ENCODE measurements at regions not wholly inside any gene's neighbourhood (a gene's known extent, or its start where the extent isn't known, plus 50 kb on each side); places are given as distances from the start of the nearest gene placed in this dataset.
A peak's percentile ranks its signal among the peaks of the same experiment; 100 is the strongest.
"Not testable (repeated sequence)": the region's sequence is repeated elsewhere in the genome, so short reads cannot be mapped to it uniquely, and the experiment has no call there.

- Mint-ChIP-seq H3K27ac (no peak overlapping the region), H3K36me3 (no peaks in the 10 kb centered on the region), H3K27me3 (ENCODE audit: insufficient read depth, low read depth) (no peaks in the 10 kb centered on the region), H3K9me3 (no peaks in the 10 kb centered on the region), H3K4me1 (no peaks in the 10 kb centered on the region), H3K4me3 (no peak overlapping the region)
- Histone ChIP-seq H3K36me3 (no peaks in the 10 kb centered on the region), H3K9ac (no peak overlapping the region), H3K27ac (no peak overlapping the region), H3K4me1 (no peaks in the 10 kb centered on the region), H3F3A (ENCODE audit: low read depth) (no peaks in the 10 kb centered on the region), H2AFZ (replicated peaks) (peak overlapping the region; percentile 46), H3K9me3 (ENCODE audit: low read depth) (no peaks in the 10 kb centered on the region), H3K79me2 (ENCODE audit: low read depth) (no peaks in the 10 kb centered on the region), H4K20me1 (ENCODE audit: low read depth) (no peaks in the 10 kb centered on the region), H3K4me2 (no peak overlapping the region), H3K4me3 (no peak overlapping the region), H3K27me3 (no peaks in the 10 kb centered on the region)
- TF ChIP-seq EZH2 (IDR thresholded peaks at IDR 0.05): no peak
- TF ChIP-seq, protein P1, sequence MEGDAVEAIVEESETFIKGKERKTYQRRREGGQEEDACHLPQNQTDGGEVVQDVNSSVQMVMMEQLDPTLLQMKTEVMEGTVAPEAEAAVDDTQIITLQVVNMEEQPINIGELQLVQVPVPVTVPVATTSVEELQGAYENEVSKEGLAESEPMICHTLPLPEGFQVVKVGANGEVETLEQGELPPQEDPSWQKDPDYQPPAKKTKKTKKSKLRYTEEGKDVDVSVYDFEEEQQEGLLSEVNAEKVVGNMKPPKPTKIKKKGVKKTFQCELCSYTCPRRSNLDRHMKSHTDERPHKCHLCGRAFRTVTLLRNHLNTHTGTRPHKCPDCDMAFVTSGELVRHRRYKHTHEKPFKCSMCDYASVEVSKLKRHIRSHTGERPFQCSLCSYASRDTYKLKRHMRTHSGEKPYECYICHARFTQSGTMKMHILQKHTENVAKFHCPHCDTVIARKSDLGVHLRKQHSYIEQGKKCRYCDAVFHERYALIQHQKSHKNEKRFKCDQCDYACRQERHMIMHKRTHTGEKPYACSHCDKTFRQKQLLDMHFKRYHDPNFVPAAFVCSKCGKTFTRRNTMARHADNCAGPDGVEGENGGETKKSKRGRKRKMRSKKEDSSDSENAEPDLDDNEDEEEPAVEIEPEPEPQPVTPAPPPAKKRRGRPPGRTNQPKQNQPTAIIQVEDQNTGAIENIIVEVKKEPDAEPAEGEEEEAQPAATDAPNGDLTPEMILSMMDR (IDR thresholded peaks at IDR 0.05): no peak
- TF ChIP-seq EZH2phosphoT487 (IDR thresholded peaks at IDR 0.05): no peak
- DNase-seq (ENCODE audit: low spot score): no peak
Measured at GRCh38 chr4:34974313-34974680, 1270.0 kb downstream of the ARAP2 start.

- H3K9me3 Mint-ChIP-seq: peaks cover 17% of the 10 kb centered on the region
- H4K20me1 ChIP-seq (ENCODE audit: low read depth); H3K27ac Mint-ChIP-seq; H3K27ac ChIP-seq; H3K36me3 Mint-ChIP-seq; H3K27me3 Mint-ChIP-seq (ENCODE audit: insufficient read depth, low read depth); H3K9me3 ChIP-seq (ENCODE audit: low read depth); H3K4me2 ChIP-seq; H3K4me3 ChIP-seq; H3K4me1 ChIP-seq; H2AFZ ChIP-seq (replicated peaks); H3F3A ChIP-seq (ENCODE audit: low read depth); DNase-seq (ENCODE audit: low spot score); H3K27me3 ChIP-seq; H3K36me3 ChIP-seq; H3K4me1 Mint-ChIP-seq; H3K4me3 Mint-ChIP-seq; H3K79me2 ChIP-seq (ENCODE audit: low read depth); H3K9ac ChIP-seq: not testable (repeated sequence)
Measured at GRCh38 chr4:35021222-35021621, 1223.1 kb downstream of the ARAP2 start.

DNA sequence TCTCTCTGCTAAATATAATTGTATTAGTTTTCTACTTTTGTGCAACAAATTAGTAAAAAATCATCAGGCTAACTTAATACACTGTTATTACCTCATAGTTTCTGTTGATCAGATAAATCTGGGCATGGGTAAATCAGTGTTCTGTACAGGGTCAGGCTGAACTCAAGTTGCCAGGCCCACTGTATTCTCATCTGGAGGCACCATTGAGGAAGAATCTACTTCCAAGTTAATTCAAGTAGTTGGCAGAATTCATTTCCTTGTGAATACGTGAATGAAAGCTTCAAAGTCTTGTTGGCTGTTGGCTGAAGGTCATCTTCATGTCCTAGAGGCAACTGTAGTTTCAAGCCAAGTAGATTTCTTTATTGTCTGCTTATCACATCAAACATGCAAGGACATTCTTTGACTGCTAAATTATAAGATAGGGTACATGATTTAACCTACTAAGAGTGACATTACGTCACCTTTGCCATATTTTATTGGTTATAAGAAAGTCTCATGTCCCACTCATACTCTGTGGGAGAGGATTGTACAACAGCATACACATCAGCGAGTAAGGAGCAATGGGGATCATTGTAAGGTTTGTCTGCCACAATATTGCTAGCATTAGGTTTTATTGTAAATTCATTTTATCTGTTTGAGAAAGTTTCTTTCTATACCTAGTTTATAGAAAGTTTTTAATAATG is 1219.0 kb downstream of the ARAP2 start:
- no peaks in the 10 kb centered on the region for H3F3A ChIP-seq (ENCODE audit: low read depth)
- Mint-ChIP-seq H3K4me3 (no peak overlapping the region), H3K27ac (no peak overlapping the region), H3K4me1 (no peaks in the 10 kb centered on the region), H3K36me3 (no peaks in the 10 kb centered on the region), H3K9me3 (peaks cover 6% of the 10 kb centered on the region), H3K27me3 (ENCODE audit: insufficient read depth, low read depth) (peaks cover 2% of the 10 kb centered on the region)
- no peak overlapping the region for H3K4me3 ChIP-seq
- no peaks in the 10 kb centered on the region for H3K27me3 ChIP-seq
- H3K4me1 ChIP-seq: no peaks in the 10 kb centered on the region
- TF ChIP-seq, protein P1 (IDR thresholded peaks at IDR 0.05): no peak
- TF ChIP-seq EZH2 (IDR thresholded peaks at IDR 0.05) (no peak), EZH2phosphoT487 (IDR thresholded peaks at IDR 0.05) (no peak)
- H3K4me2 ChIP-seq: no peak overlapping the region
- H3K36me3 ChIP-seq: no peaks in the 10 kb centered on the region
- no peak for DNase-seq (ENCODE audit: low spot score)
- H2AFZ ChIP-seq (replicated peaks): no peak overlapping the region
- no peak overlapping the region for H3K9ac ChIP-seq
- H4K20me1 ChIP-seq (ENCODE audit: low read depth): no peaks in the 10 kb centered on the region
- H3K9me3 ChIP-seq (ENCODE audit: low read depth): no peaks in the 10 kb centered on the region
- H3K79me2 ChIP-seq (ENCODE audit: low read depth): no peaks in the 10 kb centered on the region
- no peak overlapping the region for H3K27ac ChIP-seq

GRCh38 chr4:35038079-35038805 is 1206.1 kb downstream of the ARAP2 start:
- no peaks in the 10 kb centered on the region for H3K27me3 ChIP-seq
- no peaks in the 10 kb centered on the region for H3K4me1 ChIP-seq
- H3K9ac ChIP-seq: no peak overlapping the region
- H3K4me3 Mint-ChIP-seq: no peak overlapping the region
- H3K27ac ChIP-seq: no peak overlapping the region
- TF ChIP-seq, protein P1 (IDR thresholded peaks at IDR 0.05): no peak
- TF ChIP-seq EZH2 (IDR thresholded peaks at IDR 0.05) (no peak), EZH2phosphoT487 (IDR thresholded peaks at IDR 0.05) (no peak)
- H3K4me3 ChIP-seq: no peak overlapping the region
- H3F3A ChIP-seq (ENCODE audit: low read depth): no peaks in the 10 kb centered on the region
- peak overlapping the region; percentile 44 for H2AFZ ChIP-seq (replicated peaks)
- no peaks in the 10 kb centered on the region for H3K36me3 Mint-ChIP-seq
- peaks cover under 1% of the 10 kb centered on the region for H3K9me3 Mint-ChIP-seq
- no peak overlapping the region for H3K27ac Mint-ChIP-seq
- no peaks in the 10 kb centered on the region for H3K4me1 Mint-ChIP-seq
- no peak overlapping the region for H3K4me2 ChIP-seq
- no peaks in the 10 kb centered on the region for H3K9me3 ChIP-seq (ENCODE audit: low read depth)
- H3K36me3 ChIP-seq: no peaks in the 10 kb centered on the region
- no peaks in the 10 kb centered on the region for H3K79me2 ChIP-seq (ENCODE audit: low read depth)
- no peaks in the 10 kb centered on the region for H4K20me1 ChIP-seq (ENCODE audit: low read depth)
- DNase-seq (ENCODE audit: low spot score): no peak
- no peaks in the 10 kb centered on the region for H3K27me3 Mint-ChIP-seq (ENCODE audit: insufficient read depth, low read depth)

Data from neural progenitor cell (in vitro differentiated cells).